Mammary epithelial cell (primary cell): ENCODE measurements at regions not wholly inside any gene's neighbourhood (a gene's known extent, or its start where the extent isn't known, plus 50 kb on each side); places are given as distances from the start of the nearest gene placed in this dataset.
"Not testable (repeated sequence)": the region's sequence is repeated elsewhere in the genome, so short reads cannot be mapped to it uniquely, and the experiment has no call there.

Experiments used
- CTCF ChIP-seq, 2 donors: IDR thresholded peaks in 1 of 2; conservative IDR thresholded peaks in 1 of 2; 2 replicates each; pipeline ENCODE4 v1.5.1; 2011 to 2012; ENCODE audit warnings: inconsistent platforms in 2 of 2, low read length in 2 of 2, mild to moderate bottlenecking in 2 of 2, control low read depth in 1 of 2, low read depth in 1 of 2; ENCODE audit not compliant: insufficient read depth in 1 of 2; ENCODE audit errors: extremely low read depth in 1 of 2
- EZH2 ChIP-seq: IDR thresholded peaks from 2 replicates; pipeline ENCODE4 v1.6.1; 2012; ENCODE audit warnings: low read length, inconsistent platforms, borderline replicate concordance

DNA sequence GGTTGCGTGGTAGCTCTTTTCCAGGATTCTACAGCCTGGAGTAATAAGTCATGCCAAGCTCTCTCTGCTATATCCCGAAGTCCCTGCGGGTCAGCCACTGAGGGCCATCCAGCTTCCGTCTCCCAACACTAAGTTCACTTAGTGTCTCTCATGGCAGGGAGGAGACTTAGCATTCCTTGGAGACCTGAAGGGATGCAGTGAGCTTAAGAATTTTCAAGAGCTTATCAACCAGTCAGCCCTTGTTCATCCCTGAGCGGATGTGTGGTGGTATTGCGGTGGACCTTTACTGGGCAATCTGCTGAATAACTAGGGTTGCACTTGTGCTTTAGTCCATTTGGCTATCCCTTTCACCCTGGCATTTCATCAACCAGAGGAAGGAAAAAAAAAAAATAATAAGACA, 85.8 kb upstream of the ADGRA3 start:
- not testable (repeated sequence) for TF ChIP-seq EZH2; CTCF (conservative IDR thresholded peaks at IDR 0.05 in 1 of 2, IDR thresholded peaks at IDR 0.05 in 1 of 2; ENCODE audit: extremely low read depth in 1 of 2, insufficient read depth in 1 of 2, low read depth in 1 of 2, low read length in 2 of 2)
